Endothelial cell of umbilical vein (primary cell): ENCODE measurements at regions not wholly inside any gene's neighbourhood (a gene's known extent, or its start where the extent isn't known, plus 50 kb on each side); places are given as distances from the start of the nearest gene placed in this dataset.

Experiments
- BruUV-seq: library from RNA; stranded (reverse); fragments of 400-500 nt; replicated peaks from 2 replicates; lab custom pipeline; 2021; lab: Mats Ljungman, UMichigan
- CTCF ChIA-PET: fragments of 300-600, 350-600 bp; sonication (Branson Sonifier 250); formaldehyde crosslinking; loops from one replicate; lab custom pipeline; 2021; ENCODE audit warnings: antibody characterized with exemption, inconsistent platforms; lab: Charles Lee
- POLR2A ChIA-PET: fragments of 300-600, 350-600 bp; sonication (Branson Sonifier 250); formaldehyde crosslinking; loops from one replicate; lab custom pipeline; 2021; ENCODE audit warnings: antibody characterized with exemption, inconsistent platforms; lab: Charles Lee
- DNase-seq: peaks from one replicate; pipeline ENCODE4 v3.0.0-alpha.2; 2011; ENCODE audit warnings: low read depth, low spot score
- FAIRE-seq: peaks from 2 replicates; lab custom pipeline; 2011; peaks lifted over from hg19 to GRCh38; lab: Jason Lieb, UNC
- H2AFZ ChIP-seq: 2 replicates; pipeline ENCODE4 v1.6.0; 2012; ENCODE audit warnings: low read depth, low read length, control low read depth, inconsistent platforms
- H3K27ac ChIP-seq: 2 replicates; pipeline ENCODE4 v1.5.1; 2011; ENCODE audit warnings: low read depth, mild to moderate bottlenecking, control low read depth, low read length, moderate library complexity; ENCODE audit not compliant: insufficient read depth
- H3K27me3 ChIP-seq, 2 experiments: 2 replicates each; pipeline versions ENCODE4 v1.6.0 to v1.6.1; 2011; ENCODE audit warnings: low read length in 2 of 2, mixed read lengths in 1 of 2; ENCODE audit not compliant: control insufficient read depth in 2 of 2, insufficient read depth in 2 of 2
- H3K36me3 ChIP-seq, 2 experiments: 2 replicates in 1 of 2; 3 replicates in 1 of 2; pipeline ENCODE4 v1.5.1; 2011; ENCODE audit warnings: low read length in 2 of 2, mild to moderate bottlenecking in 1 of 2, moderate library complexity in 1 of 2; ENCODE audit not compliant: control insufficient read depth in 2 of 2, insufficient read depth in 2 of 2; ENCODE audit errors: extremely low read depth in 1 of 2
- H3K4me1 ChIP-seq: 3 replicates; pipeline ENCODE4 v1.5.1; 2011; ENCODE audit warnings: mild to moderate bottlenecking, low read length; ENCODE audit not compliant: control insufficient read depth, insufficient read depth; ENCODE audit errors: extremely low read depth
- H3K4me2 ChIP-seq: 2 replicates; pipeline ENCODE4 v1.6.1; 2011; ENCODE audit warnings: low read length, control low read depth, mixed read lengths; ENCODE audit not compliant: insufficient read depth
- H3K4me3 ChIP-seq, 3 experiments: fragments of 200-600 bp in 1 of 3; sonication (generic), shearing (Covaris generic) in 1 of 3; replicated peaks in 1 of 3; 2 replicates each; pipeline ENCODE4 v1.5.1; 2011 to 2016; ENCODE audit warnings: control low read depth in 3 of 3, low read length in 3 of 3, mild to moderate bottlenecking in 2 of 3, inconsistent platforms in 1 of 3, low read depth in 1 of 3, moderate library complexity in 1 of 3; ENCODE audit not compliant: insufficient read depth in 1 of 3
- H3K79me2 ChIP-seq: 2 replicates; pipeline ENCODE4 v1.6.0; 2012; ENCODE audit warnings: low read length, inconsistent platforms; ENCODE audit not compliant: control insufficient read depth, insufficient read depth
- H3K9ac ChIP-seq: replicated peaks from 2 replicates; pipeline ENCODE3; 2011; ENCODE audit warnings: low read length, control low read depth; ENCODE audit not compliant: insufficient read depth; ENCODE audit errors: extremely low read depth
- H3K9me1 ChIP-seq: replicated peaks from 3 replicates; pipeline ENCODE4 v1.6.0; 2011; ENCODE audit warnings: mild to moderate bottlenecking, low read length; ENCODE audit not compliant: control insufficient read depth, insufficient read depth; ENCODE audit errors: extremely low read depth
- H3K9me3 ChIP-seq: replicated peaks from 2 replicates; pipeline ENCODE4 v1.5.1; 2012; ENCODE audit warnings: low read length, inconsistent platforms; ENCODE audit not compliant: control insufficient read depth, insufficient read depth
- H4K20me1 ChIP-seq: replicated peaks from 2 replicates; pipeline ENCODE3; 2011; ENCODE audit warnings: mild to moderate bottlenecking, low read length; ENCODE audit not compliant: control insufficient read depth, insufficient read depth; ENCODE audit errors: extremely low read depth
- EZH2 ChIP-seq: IDR thresholded peaks from 2 replicates; pipeline ENCODE4 v1.6.1; 2012; ENCODE audit warnings: borderline replicate concordance, low read depth, mild to moderate bottlenecking, moderate library complexity, low read length, inconsistent platforms; ENCODE audit not compliant: severe bottlenecking
- FOS ChIP-seq: IDR thresholded peaks from 2 replicates; pipeline ENCODE4 v1.6.1; 2011; ENCODE audit warnings: mild to moderate bottlenecking, low read length, moderate library complexity, borderline replicate concordance; ENCODE audit not compliant: insufficient read depth
- GATA2 ChIP-seq: IDR thresholded peaks from 2 replicates; pipeline ENCODE4 v1.7.0; 2011; ENCODE audit warnings: low read depth, mild to moderate bottlenecking, moderate library complexity, mixed read lengths, low read length; ENCODE audit not compliant: insufficient read length, insufficient read depth
- JUN ChIP-seq: IDR thresholded peaks from 2 replicates; pipeline ENCODE4 v1.6.1; 2011; ENCODE audit warnings: borderline replicate concordance, low read depth; ENCODE audit not compliant: insufficient read length, insufficient read depth
- MYC ChIP-seq: IDR thresholded peaks from one replicate; pipeline ENCODE4 v1.6.1; 2011; ENCODE audit warnings: mild to moderate bottlenecking, low read depth, low read length
- POLR2A ChIP-seq: IDR thresholded peaks from 2 replicates; pipeline ENCODE4 v1.6.1; 2012; ENCODE audit warnings: low read depth, mild to moderate bottlenecking, control low read depth, low read length
- POLR2AphosphoS5 ChIP-seq: IDR thresholded peaks from 2 replicates; pipeline ENCODE4 v1.6.1; 2012; ENCODE audit warnings: low read depth, mild to moderate bottlenecking, control low read depth, low read length, moderate library complexity; ENCODE audit not compliant: insufficient read depth
- dilution Hi-C: fragments of 300-500 bp; cut with MboI; formaldehyde crosslinking; loops from one replicate; pipeline ENCODE4 v1.15.0; 2019; ENCODE audit warnings: low sequenced_read_pairs; ENCODE audit not compliant: extremely low pct_ligation_motif_present
- intact Hi-C: fragments of 100-400 bp; cut with micrococcal nuclease; formaldehyde crosslinking; loops from one replicate; pipeline ENCODE4 v1.10.0; 2022
- TF ChIP-seq, protein P1 (sequence below): IDR thresholded peaks from 2 replicates; pipeline ENCODE4 v1.6.1; 2011; ENCODE audit not compliant: insufficient read depth, insufficient read length
- TF ChIP-seq, protein P2 (sequence below), 2 donors: IDR thresholded peaks; 1 replicate in 1 of 2; 2 replicates in 1 of 2; pipeline ENCODE4 v1.5.1; 2011; ENCODE audit warnings: low read length in 2 of 2, mild to moderate bottlenecking in 2 of 2, moderate library complexity in 2 of 2, control low read depth in 1 of 2, inconsistent platforms in 1 of 2, low read depth in 1 of 2; ENCODE audit not compliant: insufficient read depth in 1 of 2; ENCODE audit errors: extremely low read depth in 1 of 2

DNA sequence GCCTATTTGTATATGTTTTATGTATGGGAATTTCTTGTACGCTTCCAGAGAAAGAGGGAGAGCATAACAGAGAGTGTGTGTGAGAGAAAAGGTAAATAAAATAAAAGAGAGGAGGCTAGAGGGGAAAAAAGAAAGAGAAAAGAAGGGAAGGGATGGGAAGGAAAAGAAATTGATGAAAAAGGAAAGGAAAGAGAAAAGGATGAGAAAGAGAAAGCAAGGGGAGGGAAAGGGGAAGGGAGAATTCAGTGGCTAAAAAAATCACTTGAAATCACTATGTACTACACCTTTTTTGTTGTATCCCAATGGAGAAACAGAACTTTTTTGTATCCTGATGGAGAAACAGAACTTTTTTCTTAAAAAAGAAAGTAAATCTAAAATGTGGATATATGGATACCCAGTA, 165.5 kb upstream of the MBNL1 start:
- FAIRE-seq = no peak
- Histone ChIP-seq H3K4me2 (no peak overlapping the region), H3K4me3 (no peak overlapping the region), H3K9me3 (no peaks in the 10 kb centered on the region), H3K36me3 (no peaks in the 10 kb centered on the region), H3K27me3 (no peaks in the 10 kb centered on the region), H4K20me1 (no peaks in the 10 kb centered on the region), H2AFZ (no peak overlapping the region), H3K9ac (no peak overlapping the region), H3K27ac (no peak overlapping the region), H3K4me1 (no peaks in the 10 kb centered on the region), H3K9me1 (no peaks in the 10 kb centered on the region), H3K79me2 (no peaks in the 10 kb centered on the region)
- BruUV-seq = no TSS peak
- intact Hi-C loops = no loop called here
- no peak for DNase-seq
- ChIA-PET POLR2A (no interaction called here), CTCF (no interaction called here)
- dilution Hi-C loops = no loop called here
- TF ChIP-seq GATA2 (no peak), POLR2A (no peak), EZH2 (no peak), MYC (no peak), POLR2AphosphoS5 (no peak), JUN (no peak), FOS (no peak)
- TF ChIP-seq, protein P1, sequence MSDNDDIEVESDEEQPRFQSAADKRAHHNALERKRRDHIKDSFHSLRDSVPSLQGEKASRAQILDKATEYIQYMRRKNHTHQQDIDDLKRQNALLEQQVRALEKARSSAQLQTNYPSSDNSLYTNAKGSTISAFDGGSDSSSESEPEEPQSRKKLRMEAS = no peak
- TF ChIP-seq, protein P2, sequence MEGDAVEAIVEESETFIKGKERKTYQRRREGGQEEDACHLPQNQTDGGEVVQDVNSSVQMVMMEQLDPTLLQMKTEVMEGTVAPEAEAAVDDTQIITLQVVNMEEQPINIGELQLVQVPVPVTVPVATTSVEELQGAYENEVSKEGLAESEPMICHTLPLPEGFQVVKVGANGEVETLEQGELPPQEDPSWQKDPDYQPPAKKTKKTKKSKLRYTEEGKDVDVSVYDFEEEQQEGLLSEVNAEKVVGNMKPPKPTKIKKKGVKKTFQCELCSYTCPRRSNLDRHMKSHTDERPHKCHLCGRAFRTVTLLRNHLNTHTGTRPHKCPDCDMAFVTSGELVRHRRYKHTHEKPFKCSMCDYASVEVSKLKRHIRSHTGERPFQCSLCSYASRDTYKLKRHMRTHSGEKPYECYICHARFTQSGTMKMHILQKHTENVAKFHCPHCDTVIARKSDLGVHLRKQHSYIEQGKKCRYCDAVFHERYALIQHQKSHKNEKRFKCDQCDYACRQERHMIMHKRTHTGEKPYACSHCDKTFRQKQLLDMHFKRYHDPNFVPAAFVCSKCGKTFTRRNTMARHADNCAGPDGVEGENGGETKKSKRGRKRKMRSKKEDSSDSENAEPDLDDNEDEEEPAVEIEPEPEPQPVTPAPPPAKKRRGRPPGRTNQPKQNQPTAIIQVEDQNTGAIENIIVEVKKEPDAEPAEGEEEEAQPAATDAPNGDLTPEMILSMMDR (IDR thresholded peaks at IDR 0.05; ENCODE audit: extremely low read depth in 1 of 2, insufficient read depth in 1 of 2, low read depth in 1 of 2, low read length in 2 of 2) = no peak
